ENCODE measurements at regions not wholly inside any gene's neighbourhood (a gene's known extent, or its start where the extent isn't known, plus 50 kb on each side); places are given as distances from the start of the nearest gene placed in this dataset.

GRCh38 chr2:221853297-221853696, 281.2 kb upstream of the EPHA4 start:
- 36% methylated on average over 1 of the region's 1 CpG for WGBS (ENCODE audit: insufficient coverage)
- H3K4me1 Mint-ChIP-seq: no peaks in the 10 kb centered on the region
- H3K4me3 Mint-ChIP-seq: no peak overlapping the region
- no peaks in the 10 kb centered on the region for H3K36me3 ChIP-seq (replicated peaks in 1 of 2; ENCODE audit: control insufficient read depth in 1 of 2, insufficient read depth in 2 of 2, low read length in 2 of 2)
- no peak overlapping the region for H2AFZ ChIP-seq (ENCODE audit: insufficient read depth, low read depth, low read length, poor library complexity, severe bottlenecking)
- H3K27ac ChIP-seq (ENCODE audit: low read depth in 1 of 2, low read length in 2 of 2): no peak overlapping the region
- H3K4me1 ChIP-seq (ENCODE audit: control insufficient read depth in 1 of 2, insufficient read depth in 2 of 2, low read length in 2 of 2): no peaks in the 10 kb centered on the region
- TF ChIP-seq, protein P1, sequence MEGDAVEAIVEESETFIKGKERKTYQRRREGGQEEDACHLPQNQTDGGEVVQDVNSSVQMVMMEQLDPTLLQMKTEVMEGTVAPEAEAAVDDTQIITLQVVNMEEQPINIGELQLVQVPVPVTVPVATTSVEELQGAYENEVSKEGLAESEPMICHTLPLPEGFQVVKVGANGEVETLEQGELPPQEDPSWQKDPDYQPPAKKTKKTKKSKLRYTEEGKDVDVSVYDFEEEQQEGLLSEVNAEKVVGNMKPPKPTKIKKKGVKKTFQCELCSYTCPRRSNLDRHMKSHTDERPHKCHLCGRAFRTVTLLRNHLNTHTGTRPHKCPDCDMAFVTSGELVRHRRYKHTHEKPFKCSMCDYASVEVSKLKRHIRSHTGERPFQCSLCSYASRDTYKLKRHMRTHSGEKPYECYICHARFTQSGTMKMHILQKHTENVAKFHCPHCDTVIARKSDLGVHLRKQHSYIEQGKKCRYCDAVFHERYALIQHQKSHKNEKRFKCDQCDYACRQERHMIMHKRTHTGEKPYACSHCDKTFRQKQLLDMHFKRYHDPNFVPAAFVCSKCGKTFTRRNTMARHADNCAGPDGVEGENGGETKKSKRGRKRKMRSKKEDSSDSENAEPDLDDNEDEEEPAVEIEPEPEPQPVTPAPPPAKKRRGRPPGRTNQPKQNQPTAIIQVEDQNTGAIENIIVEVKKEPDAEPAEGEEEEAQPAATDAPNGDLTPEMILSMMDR (IDR thresholded peaks at IDR 0.05): no peak
- peaks cover 4 to 7% of the 10 kb centered on the region in 2 donors for H3K9me3 ChIP-seq (replicated peaks in 1 of 2; ENCODE audit: control insufficient read depth in 1 of 2, insufficient read depth in 1 of 2, low read length in 2 of 2)
- DNase-seq: no peak
- H3K9me3 Mint-ChIP-seq: peaks cover 2 to 10% (median 4%) of the 10 kb centered on the region in 7 donors
- no peaks in the 10 kb centered on the region for H3K27me3 ChIP-seq (ENCODE audit: control insufficient read depth in 2 of 2, insufficient read depth in 2 of 2, low read length in 2 of 2)
- no peak overlapping the region for H3K27ac Mint-ChIP-seq
- H3K9ac ChIP-seq (ENCODE audit: insufficient read depth, low read length, poor library complexity, severe bottlenecking): no peak overlapping the region
- H3K27me3 Mint-ChIP-seq (ENCODE audit: low read depth in 3 of 3): no peaks in the 10 kb centered on the region
- intact Hi-C loops (cut with micrococcal nuclease): no loop called here
- no peaks in the 10 kb centered on the region for H4K20me1 ChIP-seq (ENCODE audit: insufficient read depth, low read length)
- no peaks in the 10 kb centered on the region for H3K36me3 Mint-ChIP-seq
- H3K4me2 ChIP-seq (replicated peaks; ENCODE audit: extremely low read depth, low read length, poor library complexity, severe bottlenecking): no peak overlapping the region
- H3K79me2 ChIP-seq (ENCODE audit: insufficient read depth, low read length): no peaks in the 10 kb centered on the region
- H3K4me3 ChIP-seq (replicated peaks in 1 of 3; ENCODE audit: low read depth in 2 of 3, low read length in 3 of 3): no peak overlapping the region

DNA sequence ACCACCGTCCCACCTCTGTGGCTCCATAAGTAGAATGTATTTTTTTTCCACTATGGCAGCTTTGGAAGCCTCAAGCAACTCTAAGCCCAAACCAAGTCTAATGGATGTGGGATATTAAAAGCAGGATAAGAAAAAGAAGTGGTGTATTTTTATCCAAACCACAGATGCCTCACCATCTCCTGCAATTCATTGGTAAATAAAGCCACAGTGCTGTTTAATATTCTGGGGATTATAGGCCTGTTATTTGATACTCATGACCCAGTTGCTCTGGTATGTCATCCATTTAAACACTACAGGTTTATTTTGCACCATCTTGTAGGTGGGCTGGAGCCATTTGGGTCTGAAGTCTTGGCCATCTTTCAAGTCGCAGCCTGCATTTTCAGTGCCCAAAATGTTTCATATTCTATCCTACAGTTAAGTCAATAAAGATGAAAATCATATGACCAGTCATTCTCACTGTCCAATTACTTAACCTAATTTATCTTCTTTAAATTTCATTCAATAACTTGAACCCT, 279.5 kb upstream of the EPHA4 start:
- no peaks in the 10 kb centered on the region for H3K36me3 Mint-ChIP-seq
- no peak overlapping the region for H3K4me3 Mint-ChIP-seq
- Histone ChIP-seq H3K27me3 (ENCODE audit: control insufficient read depth in 2 of 2, insufficient read depth in 2 of 2, low read length in 2 of 2) (no peaks in the 10 kb centered on the region), H3K4me1 (ENCODE audit: control insufficient read depth in 1 of 2, insufficient read depth in 2 of 2, low read length in 2 of 2) (no peaks in the 10 kb centered on the region), H4K20me1 (ENCODE audit: insufficient read depth, low read length) (no peaks in the 10 kb centered on the region), H3K9ac (ENCODE audit: insufficient read depth, low read length, poor library complexity, severe bottlenecking) (no peak overlapping the region), H3K36me3 (replicated peaks in 1 of 2; ENCODE audit: control insufficient read depth in 1 of 2, insufficient read depth in 2 of 2, low read length in 2 of 2) (no peaks in the 10 kb centered on the region), H3K4me3 (replicated peaks in 1 of 3; ENCODE audit: low read depth in 2 of 3, low read length in 3 of 3) (no peak overlapping the region), H3K27ac (ENCODE audit: low read depth in 1 of 2, low read length in 2 of 2) (no peak overlapping the region), H3K79me2 (ENCODE audit: insufficient read depth, low read length) (no peaks in the 10 kb centered on the region), H3K9me3 (replicated peaks in 1 of 2; ENCODE audit: control insufficient read depth in 1 of 2, insufficient read depth in 1 of 2, low read length in 2 of 2) (peaks cover 4 to 7% of the 10 kb centered on the region in 2 donors), H3K4me2 (replicated peaks; ENCODE audit: extremely low read depth, low read length, poor library complexity, severe bottlenecking) (no peak overlapping the region), H2AFZ (ENCODE audit: insufficient read depth, low read depth, low read length, poor library complexity, severe bottlenecking) (no peak overlapping the region)
- H3K4me1 Mint-ChIP-seq: no peaks in the 10 kb centered on the region
- DNase-seq: no peak
- intact Hi-C loops (cut with micrococcal nuclease): no loop called here
- no peak overlapping the region for H3K27ac Mint-ChIP-seq
- peaks cover 2 to 11% (median 4%) of the 10 kb centered on the region in 7 donors for H3K9me3 Mint-ChIP-seq
- TF ChIP-seq, protein P1 (IDR thresholded peaks at IDR 0.05): no peak
- no peaks in the 10 kb centered on the region for H3K27me3 Mint-ChIP-seq (ENCODE audit: low read depth in 3 of 3)
- WGBS (ENCODE audit: insufficient coverage): 67% methylated on average over 1 of the region's 2 CpGs

Measured in CD14-positive monocyte (primary cell).